ENCODE measurements at regions not wholly inside any gene's neighbourhood (a gene's known extent, or its start where the extent isn't known, plus 50 kb on each side); places are given as distances from the start of the nearest gene placed in this dataset.
A peak's percentile ranks its signal among the peaks of the same experiment; 100 is the strongest.

GRCh38 chr12:4858386-4858785 is 51.3 kb upstream of the KCNA1 start:
- no peak for DNase-seq
- Histone ChIP-seq H3K9me3 (no peaks in the 10 kb centered on the region), H3K27me3 (no peaks in the 10 kb centered on the region), H3K4me3 (peak overlapping the region; percentile 4), H3K36me3 (no peaks in the 10 kb centered on the region), H3K27ac (no peak overlapping the region), H3K4me1 (peaks cover 3% of the 10 kb centered on the region), H3K9ac (ENCODE audit: low read depth in 2 of 2, low read length in 2 of 2) (no peak overlapping the region)
- TF ChIP-seq CTCF (IDR thresholded peaks at IDR 0.05), result no peak
- intact Hi-C loops (cut with DNase I), result loop anchor here (10.0 kb wide), 1 partner anchor 226 kb away; no protein-coding TSS in a partner anchor

GRCh38 chr12:4859478-4860210 is 50.1 kb upstream of the KCNA1 start:
- H3K9ac ChIP-seq (ENCODE audit: low read depth in 2 of 2, low read length in 2 of 2), result no peak overlapping the region
- H3K27me3 ChIP-seq, result no peaks in the 10 kb centered on the region
- H3K4me3 ChIP-seq, result no peak overlapping the region
- no peak overlapping the region for H3K27ac ChIP-seq
- no peak for TF ChIP-seq CTCF (IDR thresholded peaks at IDR 0.05)
- no peaks in the 10 kb centered on the region for H3K9me3 ChIP-seq
- no peaks in the 10 kb centered on the region for H3K36me3 ChIP-seq
- H3K4me1 ChIP-seq, result peaks cover 3% of the 10 kb centered on the region
- DNase-seq, result no peak
- intact Hi-C loops (cut with DNase I), result loop anchor here (10.0 kb wide), 1 partner anchor 225 kb away; no protein-coding TSS in a partner anchor
